Adrenal gland (tissue), 9 donors: ENCODE measurements at regions not wholly inside any gene's neighbourhood (a gene's known extent, or its start where the extent isn't known, plus 50 kb on each side); places are given as distances from the start of the nearest gene placed in this dataset.

ENCODE experiments used
- DNase-seq, 7 donors: peaks; one replicate each; pipeline ENCODE4 v3.0.0-alpha.2; 2019 to 2020
- H3K27ac ChIP-seq, 5 donors: fragments of 200-600 bp; sonication (generic) in 4 of 5; 1 replicate in 3 of 5; 2 replicates in 2 of 5; pipeline versions ENCODE4 v1.5.1 to v1.8.0; 2016 to 2020; ENCODE audit warnings: mild to moderate bottlenecking in 1 of 5
- H3K27me3 ChIP-seq: fragments of 200-600 bp; 2 replicates; pipeline ENCODE4 v1.8.0; 2021
- H3K36me3 ChIP-seq, 2 donors: fragments of 200-600 bp; replicated peaks in 1 of 2; 1 replicate in 1 of 2; 2 replicates in 1 of 2; pipeline versions ENCODE4 v1.5.1 to v1.8.0; 2018 to 2022
- H3K4me1 ChIP-seq, 2 donors: fragments of 200-600 bp; replicated peaks in 1 of 2; 1 replicate in 1 of 2; 2 replicates in 1 of 2; pipeline versions ENCODE4 v1.5.1 to v1.8.0; 2018 to 2021
- H3K4me3 ChIP-seq, 4 donors: fragments of 200-600 bp; sonication (generic) in 3 of 4; one replicate each; pipeline ENCODE4 v1.5.1; 2016 to 2018
- H3K9me3 ChIP-seq, 3 donors: fragments of 200-600 bp; sonication (generic) in 1 of 3; replicated peaks in 1 of 3; 1 replicate in 2 of 3; 2 replicates in 1 of 3; pipeline versions ENCODE4 v1.5.1 to v1.8.0; 2016 to 2021
- CTCF ChIP-seq, 6 experiments: fragments of 450-650 bp in 4 of 6; fragments of 200-600 bp in 2 of 6; sonication (generic) in 1 of 6; IDR thresholded peaks; 1 replicate in 5 of 6; 2 replicates in 1 of 6; pipeline versions ENCODE4 v1.5.1 to v1.8.0; 2016 to 2021; ENCODE audit warnings: antibody characterized with exemption in 6 of 6, mild to moderate bottlenecking in 2 of 6, moderate library complexity in 1 of 6
- POLR2A ChIP-seq, 2 donors: fragments of 450-650 bp; IDR thresholded peaks; one replicate each; pipeline ENCODE4 v1.6.1; 2017; ENCODE audit warnings: antibody characterized with exemption in 2 of 2, mild to moderate bottlenecking in 2 of 2, moderate library complexity in 1 of 2
- WGBS, 4 donors: extraction: QIAGEN DNeasy Blood & Tissue Kit in 2 of 4; methylation state at CpG; one replicate each; pipeline versions ENCODE4 v1.1.5 to v1.1.7; 2013 to 2017; 5-methylcytosine and 5-hydroxymethylcytosine counted together
- intact Hi-C, 2 donors: fragments of 100-400 bp; cut with DNase I; formaldehyde crosslinking; loops; one replicate each; pipeline versions ENCODE4 v1.14.1 to v1.15.0; 2022 to 2023
- donor health status: healthy with polysubstance abuse.
- donor health status: Bipolar disorder and iron deficiency.
- donor health status: DM: yes; HTN: yes; CAD: no.
- donor health status: DM: no; HTN: no; CAD: no.
- donor health status: DM: no; HTN: no; CAD: no.

GRCh38 chrX:113455582-113455981 is 615.0 kb upstream of the AMOT start:
- no peaks in the 10 kb centered on the region for H3K4me1 ChIP-seq
- peaks cover 5% of the 10 kb centered on the region for H3K27me3 ChIP-seq
- TF ChIP-seq CTCF (IDR thresholded peaks at IDR 0.05): no peak
- TF ChIP-seq POLR2A (IDR thresholded peaks at IDR 0.05): no peak
- H3K4me3 ChIP-seq: no peak overlapping the region
- H3K27ac ChIP-seq: no peak overlapping the region
- H3K36me3 ChIP-seq: no peaks in the 10 kb centered on the region
- no peaks in the 10 kb centered on the region for H3K9me3 ChIP-seq
- intact Hi-C loops: no loop called here
- no peak for DNase-seq

GRCh38 chrX:113429011-113429410 is 588.4 kb upstream of the AMOT start:
- Histone ChIP-seq H3K27me3 (no peaks in the 10 kb centered on the region), H3K4me1 (no peaks in the 10 kb centered on the region), H3K4me3 (no peak overlapping the region), H3K9me3 (no peaks in the 10 kb centered on the region), H3K36me3 (no peaks in the 10 kb centered on the region), H3K27ac (no peak overlapping the region)
- no peak for TF ChIP-seq CTCF (IDR thresholded peaks at IDR 0.05)
- WGBS, 4 donors: 81 to 100% (median 95%) methylated on average over 1 of the region's 1 CpG
- intact Hi-C loops: no loop called here
- DNase-seq: no peak

GRCh38 chrX:113422323-113422722 is 581.7 kb upstream of the AMOT start:
- Histone ChIP-seq H3K27ac (no peak overlapping the region), H3K4me3 (no peak overlapping the region), H3K27me3 (no peaks in the 10 kb centered on the region), H3K36me3 (no peaks in the 10 kb centered on the region), H3K9me3 (no peaks in the 10 kb centered on the region), H3K4me1 (no peaks in the 10 kb centered on the region)
- 76 to 85% (median 81%) methylated on average over 4 of the region's 4 CpGs for WGBS, 4 donors
- DNase-seq: no peak
- intact Hi-C loops: no loop called here
- TF ChIP-seq CTCF (IDR thresholded peaks at IDR 0.05): no peak
- no peak for TF ChIP-seq POLR2A (IDR thresholded peaks at IDR 0.05)

GRCh38 chrX:113421432-113421831 is 580.8 kb upstream of the AMOT start:
- H3K4me3 ChIP-seq: no peak overlapping the region
- no peaks in the 10 kb centered on the region for H3K36me3 ChIP-seq
- intact Hi-C loops: no loop called here
- no peaks in the 10 kb centered on the region for H3K4me1 ChIP-seq
- DNase-seq: no peak
- TF ChIP-seq CTCF (IDR thresholded peaks at IDR 0.05) (no peak), POLR2A (IDR thresholded peaks at IDR 0.05) (no peak)
- no peaks in the 10 kb centered on the region for H3K27me3 ChIP-seq
- no peaks in the 10 kb centered on the region for H3K9me3 ChIP-seq
- no peak overlapping the region for H3K27ac ChIP-seq
- WGBS, 4 donors: 71 to 80% (median 74%) methylated on average over 1 of the region's 1 CpG
